HG03159 (cell line): ENCODE measurements at regions not wholly inside any gene's neighbourhood (a gene's known extent, or its start where the extent isn't known, plus 50 kb on each side); places are given as distances from the start of the nearest gene placed in this dataset.

ENCODE experiments used
- ATAC-seq: cut with Tn5 transposase; IDR thresholded peaks from one replicate; pipeline ENCODE4 v1.9.1; 2021; ENCODE audit warnings: mild to moderate bottlenecking, moderate library complexity; ENCODE audit not compliant: unreplicated experiment

- ATAC-seq, result no peak
Observed at GRCh38 chr5:2391021-2391420, 360.5 kb downstream of the IRX2 start.

DNA sequence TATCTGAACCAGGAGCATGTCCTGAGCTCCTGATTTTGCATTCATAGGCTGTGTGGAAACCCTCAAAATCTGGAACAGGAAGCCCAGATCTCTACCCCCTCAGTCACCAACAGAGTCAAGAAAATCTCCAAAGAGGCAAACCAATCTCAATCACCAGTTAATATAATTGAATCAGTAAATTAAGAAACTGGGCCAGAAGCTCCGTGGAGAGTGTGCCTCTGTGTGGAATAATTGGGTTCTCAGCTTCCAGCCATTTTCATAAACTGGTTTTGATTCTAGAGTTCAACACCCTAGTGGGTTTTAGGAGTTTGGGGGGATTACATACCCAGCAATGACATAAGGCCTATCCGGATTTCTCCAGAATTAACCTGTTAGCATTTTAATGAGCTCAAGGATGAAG, 362.9 kb downstream of the IRX2 start:
- no peak for ATAC-seq

- ATAC-seq, result no peak
Observed at GRCh38 chr5:2387634-2388325, 363.7 kb downstream of the IRX2 start.

DNA sequence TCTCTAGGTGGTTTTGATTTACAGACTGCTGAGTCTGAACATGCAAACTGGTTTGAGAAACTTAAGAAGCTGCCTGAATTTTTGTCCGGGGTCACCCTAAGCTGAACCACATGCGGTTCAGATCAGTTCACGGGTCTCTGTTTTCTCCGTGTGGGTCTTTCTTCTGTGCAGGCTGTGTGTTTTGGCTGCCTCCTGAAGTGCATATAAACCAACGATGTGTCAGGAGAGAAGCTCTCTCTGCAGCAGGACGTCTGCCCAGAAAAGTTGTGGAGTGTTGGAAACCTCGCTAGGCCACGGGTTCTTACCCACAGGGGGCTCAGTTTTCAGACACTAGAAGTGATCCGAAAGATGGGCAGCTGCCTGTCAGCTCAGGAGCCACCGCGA, 364.2 kb downstream of the IRX2 start:
- no peak for ATAC-seq

DNA sequence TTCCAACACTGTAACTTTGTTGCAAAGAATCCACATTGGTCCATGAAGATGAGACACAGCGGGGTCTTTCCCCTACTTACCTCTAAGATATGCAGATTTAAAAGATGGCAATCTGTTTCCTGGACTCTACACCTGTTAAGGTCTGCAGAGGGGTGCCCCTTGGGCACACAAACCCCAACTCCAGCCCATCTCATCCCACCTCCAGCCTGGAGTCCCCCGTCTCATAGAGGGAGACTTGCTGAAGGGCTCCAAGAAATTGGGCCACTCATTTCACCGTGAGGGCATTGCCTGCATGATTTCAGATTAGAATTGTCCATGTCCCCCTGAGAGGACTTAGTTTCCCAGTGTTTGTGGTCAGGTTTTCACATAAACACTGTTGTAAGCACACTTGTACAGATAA, 365.7 kb downstream of the IRX2 start:
- ATAC-seq, result no peak

DNA sequence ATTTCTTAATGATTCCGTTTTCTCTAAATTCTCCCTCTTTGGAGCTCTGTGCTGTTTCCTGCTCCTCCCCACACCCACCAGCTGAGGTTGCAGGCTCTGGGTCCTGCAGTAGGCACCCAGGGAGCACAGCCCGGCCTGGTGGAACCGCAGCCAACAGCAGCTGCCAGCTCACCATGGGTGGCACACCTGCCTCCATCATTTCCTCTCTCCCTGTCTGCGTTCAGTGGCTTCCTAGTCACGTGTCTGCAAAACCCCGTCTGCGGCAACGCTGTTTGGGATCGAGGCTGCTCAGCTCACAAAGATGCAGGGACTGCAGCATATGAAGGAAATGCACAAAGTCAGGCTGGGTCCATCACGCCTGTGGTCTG, 367.8 kb downstream of the IRX2 start:
- ATAC-seq, result no peak

DNA sequence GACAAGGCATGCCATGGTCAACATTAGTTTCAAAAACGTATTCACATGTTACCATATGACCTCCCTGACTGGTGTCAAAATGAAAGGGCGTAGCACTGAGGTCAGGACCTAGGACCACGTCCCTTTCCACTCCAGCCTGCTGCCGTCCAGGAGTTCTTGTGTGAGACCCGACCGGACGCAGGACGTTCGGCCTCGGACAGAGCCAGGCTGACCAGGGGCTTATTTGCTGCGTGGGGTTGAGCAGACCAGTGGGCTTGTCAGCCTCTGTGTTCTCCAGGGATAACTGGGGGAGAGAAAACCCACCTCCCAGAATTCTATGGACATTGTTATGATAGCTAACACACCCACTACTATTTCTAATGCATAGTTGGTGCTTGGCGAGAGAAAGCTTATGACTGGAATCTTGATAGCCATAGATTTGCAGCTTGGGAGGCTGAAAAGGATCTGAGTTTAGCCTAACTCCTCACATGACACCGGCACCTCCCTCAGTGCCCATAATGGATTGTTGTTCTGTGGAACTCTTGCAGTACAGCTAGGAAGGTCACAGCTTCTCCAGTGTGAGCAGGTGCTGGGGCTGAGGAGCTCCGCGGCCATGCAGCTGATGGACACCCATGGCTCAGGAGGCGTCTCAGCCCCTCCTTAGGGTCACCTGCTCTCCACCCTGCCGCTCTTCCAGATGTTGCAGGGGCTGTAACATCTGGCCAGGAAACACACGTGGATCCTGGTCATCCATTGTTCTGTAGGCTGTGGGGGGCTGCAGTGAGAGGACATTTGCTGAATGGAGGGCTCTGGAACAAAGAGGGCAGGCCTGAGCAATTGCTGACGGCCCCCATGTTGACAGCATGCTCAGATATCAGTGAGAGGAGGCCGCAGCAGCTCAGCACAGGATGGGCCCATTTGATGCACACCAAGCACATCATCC, 368.4 kb downstream of the IRX2 start:
- ATAC-seq, result no peak

GRCh38 chr5:2381861-2382260, 369.6 kb downstream of the IRX2 start:
- no peak for ATAC-seq

- no peak for ATAC-seq
Observed at GRCh38 chr5:2381070-2381469, 370.4 kb downstream of the IRX2 start.

GRCh38 chr5:2378976-2379375, 372.5 kb downstream of the IRX2 start:
- ATAC-seq, result no peak

DNA sequence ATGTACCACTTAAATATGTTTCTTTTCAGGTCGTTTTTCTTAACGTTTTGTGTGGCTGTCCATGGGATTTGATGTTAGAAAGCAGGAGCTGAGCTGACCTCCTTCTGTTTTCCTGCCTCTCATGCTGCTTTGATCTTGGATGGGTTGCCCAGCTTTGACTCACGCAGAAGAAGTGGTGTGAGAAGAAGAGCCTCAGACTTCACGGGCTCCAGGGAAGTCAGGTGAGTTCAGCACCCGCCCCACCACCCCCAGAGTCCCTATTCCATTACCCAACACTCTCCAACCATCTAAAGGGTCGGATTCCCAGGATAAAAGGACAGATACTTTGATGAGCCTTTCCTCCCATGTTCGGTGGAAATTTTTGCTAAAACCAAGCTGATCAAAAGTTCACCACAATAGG, 373.4 kb downstream of the IRX2 start:
- no peak for ATAC-seq

DNA sequence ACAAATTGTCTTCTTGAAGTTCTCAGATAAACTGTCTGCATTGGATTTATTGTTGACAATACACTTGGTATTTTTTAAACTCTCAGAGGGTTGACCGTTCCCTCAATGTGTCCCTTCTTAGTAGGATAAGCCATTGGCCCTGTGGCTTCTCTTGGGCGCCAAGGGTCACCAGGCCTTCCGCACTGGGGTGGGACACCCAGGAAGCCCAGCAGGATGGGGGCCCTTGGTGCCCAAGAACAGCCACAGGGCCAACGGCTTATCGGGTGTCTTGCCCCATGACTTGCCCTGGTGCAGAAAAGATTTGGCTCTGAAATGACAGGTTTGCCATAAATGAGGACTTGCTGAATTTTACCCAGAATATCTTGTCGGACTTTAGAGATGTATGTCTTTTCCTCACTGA, 375.0 kb downstream of the IRX2 start:
- ATAC-seq, result no peak

DNA sequence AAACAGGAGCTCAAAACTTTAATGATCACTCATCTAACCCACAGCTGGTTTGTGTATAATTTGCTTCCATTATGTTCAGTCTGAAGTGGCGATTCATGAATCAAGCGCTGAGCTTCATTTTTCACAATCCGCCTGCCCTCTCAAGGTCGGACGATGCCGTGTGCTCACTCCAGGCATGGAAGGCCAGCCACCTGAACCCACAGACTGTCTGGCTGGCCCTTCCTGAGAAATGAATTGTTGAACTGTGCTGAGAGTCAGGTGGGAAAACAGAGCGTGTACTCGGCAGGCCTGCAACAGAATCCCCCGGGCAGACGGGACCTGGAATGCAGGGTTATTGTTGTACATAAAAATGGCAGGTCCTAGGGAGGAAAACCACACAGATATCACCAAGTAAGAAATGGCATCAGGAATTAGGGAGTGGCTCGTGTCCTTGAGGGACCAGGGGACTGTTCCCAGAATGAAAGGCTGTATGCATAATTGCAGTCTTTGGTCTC, 375.7 kb downstream of the IRX2 start:
- no peak for ATAC-seq

DNA sequence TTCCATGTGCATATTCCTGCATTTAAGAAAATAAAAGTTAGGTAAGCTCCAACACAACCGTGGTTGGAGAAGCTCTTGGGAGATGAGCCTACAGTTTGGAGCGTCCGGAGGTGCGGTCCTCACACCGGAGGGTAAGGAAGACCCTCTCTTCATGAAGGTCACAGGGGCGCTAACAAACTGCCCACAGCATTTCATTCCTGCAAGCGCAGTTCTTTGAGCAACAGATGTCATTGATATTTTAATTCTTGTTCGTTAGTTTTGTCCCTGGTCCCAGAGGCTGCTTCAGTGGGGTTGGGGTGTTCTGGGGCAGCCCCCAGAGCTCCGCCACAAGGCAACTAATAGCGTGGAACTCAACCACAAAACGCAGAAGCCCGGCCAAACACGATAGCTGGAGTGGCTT, 376.2 kb downstream of the IRX2 start:
- ATAC-seq, result no peak

GRCh38 chr5:2374703-2375102, 376.8 kb downstream of the IRX2 start:
- no peak for ATAC-seq

- no peak for ATAC-seq
Observed at GRCh38 chr5:2373631-2374030, 377.8 kb downstream of the IRX2 start.

GRCh38 chr5:2371419-2371710, 380.1 kb downstream of the IRX2 start:
- no peak for ATAC-seq

- ATAC-seq, result no peak
Observed at GRCh38 chr5:2370626-2371418, 380.7 kb downstream of the IRX2 start.

DNA sequence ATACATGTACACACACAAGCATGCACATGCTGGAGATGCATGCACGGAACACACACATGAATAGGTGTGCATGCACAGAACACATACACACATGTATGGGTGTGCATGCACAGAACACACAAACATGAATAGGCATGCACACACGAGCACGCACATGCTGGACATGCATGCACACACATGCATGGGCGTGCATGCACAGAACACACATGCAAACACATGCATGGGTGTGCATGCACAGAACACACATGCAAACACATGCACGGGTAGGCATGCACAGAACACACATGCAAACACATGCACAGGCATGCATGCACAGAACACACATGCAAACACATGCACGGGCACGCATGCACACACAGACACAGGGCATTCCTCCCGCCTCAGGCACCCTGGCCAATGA, 382.3 kb downstream of the IRX2 start:
- no peak for ATAC-seq

GRCh38 chr5:2366816-2367215, 384.7 kb downstream of the IRX2 start:
- ATAC-seq, result no peak

- no peak for ATAC-seq
Observed at GRCh38 chr5:2357309-2357708, 394.2 kb downstream of the IRX2 start.

- ATAC-seq, result no peak
Observed at GRCh38 chr5:2355859-2356258, 395.6 kb downstream of the IRX2 start.
